HEK293T (cell line): ENCODE measurements at regions not wholly inside any gene's neighbourhood (a gene's known extent, or its start where the extent isn't known, plus 50 kb on each side); places are given as distances from the start of the nearest gene placed in this dataset.

Source experiments
- CTCF ChIA-PET: fragments of 350-600 bp; formaldehyde crosslinking; extraction: SDS; loops from one replicate; lab custom pipeline; 2021; ENCODE audit warnings: antibody characterized with exemption, inconsistent platforms; lab: Yijun Ruan, JAX
- POLR2A ChIA-PET: fragments of 350-600 bp; formaldehyde crosslinking; extraction: SDS; loops from one replicate; lab custom pipeline; 2020; ENCODE audit warnings: antibody characterized with exemption, inconsistent platforms; lab: Yijun Ruan, JAX
- DNase-seq: peaks from one replicate; pipeline ENCODE4 v3.0.0; 2012; ENCODE audit warnings: mixed read lengths; ENCODE audit errors: extremely low spot score
- ARNT ChIP-seq: fragments of 450-650 bp; IDR thresholded peaks from 2 replicates; pipeline ENCODE4 v1.6.1; 2017; ENCODE audit warnings: mild to moderate bottlenecking
- BHLHE40 ChIP-seq: fragments of 450-650 bp; IDR thresholded peaks from 2 replicates; pipeline ENCODE4 v1.6.1; 2016; ENCODE audit warnings: mild to moderate bottlenecking, moderate library complexity, borderline replicate concordance
- CTBP1 ChIP-seq: fragments of 450-650 bp; IDR thresholded peaks from 2 replicates; pipeline ENCODE4 v1.6.1; 2016; ENCODE audit warnings: borderline replicate concordance
- ELF4 ChIP-seq: fragments of 450-650 bp; IDR thresholded peaks from 2 replicates; pipeline ENCODE4 v1.6.1; 2017; ENCODE audit warnings: antibody characterized with exemption
- FOXA1 ChIP-seq: fragments of 450-650 bp; IDR thresholded peaks from 2 replicates; pipeline ENCODE4 v1.6.1; 2016; ENCODE audit warnings: mild to moderate bottlenecking
- FOXK2 ChIP-seq: fragments of 450-650 bp; IDR thresholded peaks from 2 replicates; pipeline ENCODE4 v1.6.1; 2016; ENCODE audit warnings: mild to moderate bottlenecking
- FOXM1 ChIP-seq: fragments of 450-650 bp; IDR thresholded peaks from 2 replicates; pipeline ENCODE4 v1.6.1; 2017; ENCODE audit warnings: mild to moderate bottlenecking, borderline replicate concordance
- HDGF ChIP-seq: fragments of 450-650 bp; IDR thresholded peaks from 2 replicates; pipeline ENCODE4 v1.6.1; 2017; ENCODE audit warnings: antibody characterized with exemption, borderline replicate concordance
- L3MBTL2 ChIP-seq: fragments of 450-650 bp; conservative IDR thresholded peaks from 2 replicates; pipeline ENCODE4 v1.6.1; 2016; ENCODE audit warnings: mild to moderate bottlenecking
- LEF1 ChIP-seq: fragments of 450-650 bp; IDR thresholded peaks from 2 replicates; pipeline ENCODE4 v1.6.1; 2017; ENCODE audit warnings: mild to moderate bottlenecking, borderline replicate concordance
- NFRKB ChIP-seq: fragments of 450-650 bp; IDR thresholded peaks from 2 replicates; pipeline ENCODE4 v1.6.1; 2016; ENCODE audit warnings: mild to moderate bottlenecking, moderate library complexity
- SP1 ChIP-seq: fragments of 450-650 bp; IDR thresholded peaks from 2 replicates; pipeline ENCODE4 v1.6.1; 2017
- SUZ12 ChIP-seq: fragments of 450-650 bp; IDR thresholded peaks from 2 replicates; pipeline ENCODE4 v1.6.1; 2016; ENCODE audit warnings: mild to moderate bottlenecking
- TARDBP ChIP-seq: fragments of 450-650 bp; IDR thresholded peaks from 2 replicates; pipeline ENCODE4 v1.6.1; 2016
- ZNF384 ChIP-seq: fragments of 450-650 bp; IDR thresholded peaks from 2 replicates; pipeline ENCODE4 v1.6.1; 2016
- TF ChIP-seq, protein P1 (sequence below): fragments of 450-650 bp; IDR thresholded peaks from 2 replicates; pipeline ENCODE4 v1.6.1; 2016

DNA sequence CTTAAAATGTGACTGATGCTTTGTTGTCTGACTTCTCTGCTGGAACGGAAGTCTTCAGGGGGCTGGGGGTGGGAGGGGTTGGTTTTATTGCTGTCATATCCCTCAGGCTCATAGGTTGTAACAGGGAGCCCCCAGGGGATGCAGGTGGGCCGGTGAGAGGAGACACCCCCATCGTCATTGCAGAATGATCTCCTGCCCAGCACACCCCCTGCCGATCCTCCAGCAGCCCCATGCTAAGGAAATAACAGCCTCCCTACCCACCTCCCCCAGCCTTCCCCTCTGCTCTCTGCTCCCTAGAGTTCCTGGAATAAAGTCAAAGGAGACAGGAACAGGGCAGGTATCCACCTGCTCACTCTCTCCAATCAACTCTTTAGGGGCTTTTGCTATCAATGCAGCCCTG is 270.1 kb upstream of the TNRC6C start:
- ChIA-PET POLR2A (no interaction called here), CTCF (no interaction called here)
- DNase-seq: no peak
- TF ChIP-seq FOXM1: no peak
- TF ChIP-seq HDGF: no peak
- TF ChIP-seq SP1: no peak
- no peak for TF ChIP-seq ARNT
- no peak for TF ChIP-seq NFRKB
- TF ChIP-seq BHLHE40: no peak
- no peak for TF ChIP-seq FOXK2
- TF ChIP-seq ELF4: no peak
- no peak for TF ChIP-seq LEF1
- TF ChIP-seq, protein P1, sequence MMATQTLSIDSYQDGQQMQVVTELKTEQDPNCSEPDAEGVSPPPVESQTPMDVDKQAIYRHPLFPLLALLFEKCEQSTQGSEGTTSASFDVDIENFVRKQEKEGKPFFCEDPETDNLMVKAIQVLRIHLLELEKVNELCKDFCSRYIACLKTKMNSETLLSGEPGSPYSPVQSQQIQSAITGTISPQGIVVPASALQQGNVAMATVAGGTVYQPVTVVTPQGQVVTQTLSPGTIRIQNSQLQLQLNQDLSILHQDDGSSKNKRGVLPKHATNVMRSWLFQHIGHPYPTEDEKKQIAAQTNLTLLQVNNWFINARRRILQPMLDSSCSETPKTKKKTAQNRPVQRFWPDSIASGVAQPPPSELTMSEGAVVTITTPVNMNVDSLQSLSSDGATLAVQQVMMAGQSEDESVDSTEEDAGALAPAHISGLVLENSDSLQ: no peak

DNA sequence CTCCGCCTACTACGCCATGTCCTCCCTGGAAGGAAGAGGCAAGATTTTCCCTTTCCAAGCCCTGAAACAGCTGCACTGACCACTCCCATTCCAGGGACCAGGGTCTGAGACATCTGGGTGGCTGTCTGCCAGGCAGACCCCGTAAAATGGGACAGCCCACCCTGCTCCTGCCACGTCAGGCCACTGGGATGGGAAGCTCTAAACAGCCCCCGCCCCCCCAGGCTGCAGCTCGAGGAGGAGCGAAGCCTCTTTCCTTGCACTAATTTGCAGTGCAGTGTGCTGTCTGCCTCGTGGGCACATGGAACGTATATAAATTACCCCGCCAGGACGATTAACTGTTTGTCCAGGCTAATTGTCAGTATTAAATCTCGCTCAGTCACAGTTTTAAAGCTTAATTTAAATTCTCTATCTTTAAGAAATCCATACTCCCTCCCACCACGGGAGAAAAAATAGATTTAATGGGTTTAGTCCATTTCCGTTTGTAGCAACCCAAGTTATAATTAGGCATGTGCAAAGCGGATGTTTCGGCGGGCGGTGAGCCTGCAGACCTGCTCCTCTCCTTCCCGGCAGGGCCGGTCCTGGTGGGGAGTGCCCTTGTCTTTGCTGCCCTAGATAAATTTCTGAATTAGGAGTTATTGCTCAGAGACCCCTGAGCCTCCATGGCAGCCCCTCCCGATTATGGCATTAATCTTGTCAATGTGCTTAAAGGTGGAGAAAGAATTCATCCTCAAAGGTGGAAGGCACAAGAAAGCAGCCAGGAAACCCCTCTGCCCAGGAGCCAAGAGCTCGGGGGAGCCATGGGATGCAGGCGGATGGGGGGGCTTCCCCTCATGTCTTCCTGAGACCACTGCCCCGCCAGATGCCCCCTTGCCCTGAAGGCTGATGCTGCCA is 268.0 kb upstream of the TNRC6C start:
- ChIA-PET CTCF (no interaction called here), POLR2A (no interaction called here)
- TF ChIP-seq, protein P1: no peak
- no peak for TF ChIP-seq NFRKB
- no peak for TF ChIP-seq FOXA1
- no peak for TF ChIP-seq SUZ12
- TF ChIP-seq BHLHE40: no peak
- peak; percentile 54 for TF ChIP-seq L3MBTL2
- no peak for TF ChIP-seq SP1
- no peak for TF ChIP-seq FOXK2
- DNase-seq: no peak

DNA sequence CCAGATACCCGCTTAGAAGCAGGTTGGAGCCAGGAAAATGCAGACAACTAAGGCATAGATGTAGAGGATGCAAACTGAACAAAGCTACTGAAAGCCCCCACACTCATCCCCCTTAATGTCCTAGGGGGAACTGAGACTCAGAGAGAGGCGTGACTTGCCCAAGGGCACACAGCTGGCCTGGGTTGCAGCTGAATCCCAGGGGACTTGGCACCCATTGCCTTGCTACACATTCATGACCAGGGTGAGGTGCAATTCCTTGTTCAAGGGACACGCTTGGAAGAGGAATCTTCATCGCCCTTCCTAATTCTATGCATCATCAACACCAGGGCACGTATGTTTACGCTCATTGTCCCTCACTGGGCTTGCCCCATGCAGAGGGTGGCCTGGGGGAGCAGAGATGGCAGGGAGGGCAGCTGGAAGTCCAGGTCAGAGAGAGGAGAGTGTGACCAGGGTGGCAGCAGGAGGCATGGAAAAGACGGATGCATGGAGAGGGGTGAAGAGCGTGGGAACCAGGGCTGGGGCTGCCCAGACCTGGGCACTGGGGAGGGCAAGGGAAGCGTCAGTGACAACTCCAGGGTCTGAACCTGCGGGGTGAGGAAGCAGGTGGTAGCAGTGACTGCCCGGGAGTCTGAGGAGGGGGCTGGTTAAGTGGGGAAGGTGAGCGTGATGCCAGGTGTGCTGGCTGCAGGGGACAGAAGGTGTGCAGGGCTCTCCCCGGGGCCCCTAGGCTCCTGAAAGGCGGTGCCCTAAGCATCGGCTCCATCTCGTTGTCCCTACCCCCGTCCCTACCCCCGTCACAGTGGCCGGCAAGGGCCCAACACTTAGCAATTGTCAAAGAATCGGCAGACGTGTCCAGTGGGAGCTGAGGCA is 267.1 kb upstream of the TNRC6C start:
- CTCF ChIA-PET: no interaction called here
- POLR2A ChIA-PET: no interaction called here
- no peak for TF ChIP-seq ZNF384
- TF ChIP-seq TARDBP: no peak
- no peak for TF ChIP-seq FOXA1
- no peak for TF ChIP-seq FOXM1
- no peak for TF ChIP-seq ARNT
- TF ChIP-seq CTBP1: no peak
- TF ChIP-seq HDGF: no peak
- no peak for TF ChIP-seq BHLHE40
- no peak for TF ChIP-seq FOXK2
- TF ChIP-seq SUZ12: no peak
- TF ChIP-seq L3MBTL2: no peak
- no peak for TF ChIP-seq LEF1
- TF ChIP-seq NFRKB: no peak
- TF ChIP-seq, protein P1: no peak
- no peak for TF ChIP-seq SP1
- no peak for TF ChIP-seq ELF4
- DNase-seq: no peak

DNA sequence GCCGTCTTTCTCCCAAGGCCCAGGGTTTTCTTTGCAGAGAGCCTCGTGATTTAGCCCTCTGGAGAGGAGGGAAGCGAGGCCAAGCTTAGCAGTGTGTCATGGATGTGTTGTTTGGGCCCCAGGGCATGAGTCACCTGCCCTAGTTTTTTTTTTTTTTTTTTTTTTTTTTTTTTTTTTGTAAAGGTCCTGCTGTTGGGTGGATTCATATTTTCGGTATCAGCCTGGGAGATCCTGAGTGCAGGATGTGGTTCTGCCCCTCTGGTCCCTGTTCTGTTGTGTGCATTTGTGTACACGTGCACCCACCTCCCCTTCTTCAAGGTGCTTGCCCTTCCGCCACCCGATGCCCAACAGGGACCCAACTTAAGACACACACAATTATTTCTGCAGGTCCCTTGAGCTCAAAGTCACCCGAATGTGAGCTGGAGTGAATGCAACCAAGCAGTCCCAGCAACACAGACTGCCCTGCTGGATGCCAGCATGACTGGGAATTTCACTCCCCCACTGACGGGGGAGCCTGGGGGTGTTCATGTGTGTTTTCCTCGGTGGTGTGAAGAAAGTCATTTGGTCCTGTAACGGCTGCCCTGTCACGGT is 265.8 kb upstream of the TNRC6C start:
- CTCF ChIA-PET: no interaction called here
- TF ChIP-seq L3MBTL2 (no peak), ELF4 (no peak), SP1 (no peak), SUZ12 (no peak), TARDBP (no peak)
- TF ChIP-seq, protein P1: no peak
- no peak for DNase-seq
- POLR2A ChIA-PET: no interaction called here

DNA sequence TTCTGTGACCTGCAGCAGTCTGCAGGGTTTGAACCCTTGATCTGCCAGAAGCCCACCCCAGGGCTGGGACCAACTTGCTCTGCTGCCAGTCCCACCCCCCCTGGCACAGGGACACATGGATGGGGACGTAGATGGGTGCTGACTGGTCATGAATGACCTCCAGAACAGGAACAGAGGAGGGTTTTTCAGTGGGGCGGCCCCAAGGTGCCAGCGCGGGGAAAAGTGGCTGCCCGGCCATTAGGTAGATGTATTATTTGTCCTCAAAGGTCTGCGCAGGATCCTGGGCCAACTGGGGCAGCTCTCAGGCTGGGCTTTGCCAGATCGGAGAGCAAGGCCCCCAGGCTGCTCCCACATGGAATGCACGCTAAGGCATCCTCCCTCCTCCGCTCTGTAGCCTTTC is 265.2 kb upstream of the TNRC6C start:
- TF ChIP-seq L3MBTL2 (no peak), NFRKB (no peak), CTBP1 (no peak), ARNT (no peak), SP1 (no peak), LEF1 (no peak), TARDBP (no peak), FOXA1 (no peak), ELF4 (no peak), FOXK2 (no peak), ZNF384 (no peak), BHLHE40 (no peak), FOXM1 (no peak), SUZ12 (no peak)
- TF ChIP-seq, protein P1: no peak
- ChIA-PET POLR2A (no interaction called here), CTCF (no interaction called here)
- no peak for DNase-seq
